Right lobe of liver (tissue), 6 donors: ENCODE measurements at regions not wholly inside any gene's neighbourhood (a gene's known extent, or its start where the extent isn't known, plus 50 kb on each side); places are given as distances from the start of the nearest gene placed in this dataset.
A peak's percentile ranks its signal among the peaks of the same experiment; 100 is the strongest.

ENCODE experiments used
- ATAC-seq, 4 donors: fragments of 200-7000 bp; cut with Tn5 transposase; one replicate each; pipeline ENCODE4 v1.9.1; 2020; ENCODE audit warnings: mild to moderate bottlenecking in 4 of 4, moderate library complexity in 4 of 4
- DNase-seq, 3 donors: peaks; one replicate each; pipeline ENCODE4 v3.0.0-alpha.2; 2020
- H3K27ac ChIP-seq, 3 donors: fragments of 200-600 bp; one replicate each; pipeline ENCODE4 v1.8.0; 2022
- H3K27me3 ChIP-seq, 2 donors: fragments of 200-600 bp; one replicate each; pipeline ENCODE4 v1.8.0; 2022
- H3K36me3 ChIP-seq, 4 donors: fragments of 200-600 bp; sonication (generic) in 1 of 4; one replicate each; pipeline versions ENCODE4 v1.5.1 to v1.8.0; 2017 to 2022; ENCODE audit warnings: control low read depth in 1 of 4
- H3K4me1 ChIP-seq, 4 donors: fragments of 200-600 bp; sonication (generic) in 1 of 4; one replicate each; pipeline versions ENCODE4 v1.5.1 to v1.8.0; 2017 to 2022; ENCODE audit warnings: control low read depth in 1 of 4
- H3K4me3 ChIP-seq, 3 donors: fragments of 200-600 bp; one replicate each; pipeline ENCODE4 v1.8.0; 2022
- H3K9me3 ChIP-seq, 4 donors: fragments of 200-600 bp; sonication (generic) in 1 of 4; one replicate each; pipeline versions ENCODE4 v1.5.1 to v1.8.0; 2017 to 2022; ENCODE audit warnings: control low read depth in 1 of 4
- POLR2A ChIP-seq: fragments of 450-650 bp; IDR thresholded peaks from one replicate; pipeline ENCODE4 v1.6.1; 2017; ENCODE audit warnings: antibody characterized with exemption, mild to moderate bottlenecking
- whole genome bisulfite sequencing: methylation state at CpG from one replicate; pipeline ENCODE4 v1.1.6; 2018; ENCODE audit warnings: low coverage, low lambda C conversion rate; ENCODE audit not compliant: insufficient coverage; ENCODE audit errors: missing lambda C conversion rate; 5-methylcytosine and 5-hydroxymethylcytosine counted together
- intact Hi-C, 2 donors: fragments of 100-400 bp; cut with DNase I; formaldehyde crosslinking; loops; one replicate each; pipeline versions ENCODE4 v1.11.2 to v1.14.1; 2022
- TF ChIP-seq, protein P1 (sequence below), 4 donors: fragments of 200-600 bp in 3 of 4; fragments of 450-650 bp in 1 of 4; IDR thresholded peaks; one replicate each; pipeline versions ENCODE4 v1.5.1 to v1.8.0; 2016 to 2022; ENCODE audit warnings: antibody characterized with exemption in 4 of 4, mild to moderate bottlenecking in 2 of 4
- donor health status: DM: no; HTN: yes; CAD: no.
- donor health status: DM: no; HTN: no; CAD: no.
- donor health status: DM: no; HTN: no; CAD: no.
- donor health status: DM: no; HTN: yes; CAD: no.
- donor health status: DM: no; HTN: yes; CAD: no.

DNA sequence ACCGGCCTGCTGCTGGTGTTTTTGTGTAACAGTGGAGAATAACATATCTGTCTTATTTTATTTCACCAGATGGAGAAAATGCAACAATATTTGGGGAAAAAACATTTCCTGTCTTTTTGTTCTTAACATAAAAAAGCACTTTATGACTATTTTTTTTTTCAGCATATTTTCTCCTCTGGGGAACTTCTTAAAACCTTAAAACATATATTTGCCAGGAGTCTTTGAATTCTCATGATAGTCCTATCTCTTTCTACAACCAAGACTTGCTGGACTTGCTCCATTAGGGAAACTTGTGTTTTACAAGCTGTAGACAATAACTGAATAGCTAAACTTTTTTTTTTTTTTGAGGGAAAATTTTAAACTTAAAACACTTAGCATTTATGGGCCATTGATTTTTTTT, 98.6 kb upstream of the PRDM1 start:
- Histone ChIP-seq H3K36me3 (no peaks in the 10 kb centered on the region), H3K27ac (no peak overlapping the region), H3K4me3 (no peak overlapping the region), H3K9me3 (no peaks in the 10 kb centered on the region), H3K4me1 (no peaks in the 10 kb centered on the region), H3K27me3 (peaks cover 0 to 4% of the 10 kb centered on the region in 2 donors)
- no peak for ATAC-seq
- intact Hi-C loops = no loop called here
- TF ChIP-seq, protein P1, sequence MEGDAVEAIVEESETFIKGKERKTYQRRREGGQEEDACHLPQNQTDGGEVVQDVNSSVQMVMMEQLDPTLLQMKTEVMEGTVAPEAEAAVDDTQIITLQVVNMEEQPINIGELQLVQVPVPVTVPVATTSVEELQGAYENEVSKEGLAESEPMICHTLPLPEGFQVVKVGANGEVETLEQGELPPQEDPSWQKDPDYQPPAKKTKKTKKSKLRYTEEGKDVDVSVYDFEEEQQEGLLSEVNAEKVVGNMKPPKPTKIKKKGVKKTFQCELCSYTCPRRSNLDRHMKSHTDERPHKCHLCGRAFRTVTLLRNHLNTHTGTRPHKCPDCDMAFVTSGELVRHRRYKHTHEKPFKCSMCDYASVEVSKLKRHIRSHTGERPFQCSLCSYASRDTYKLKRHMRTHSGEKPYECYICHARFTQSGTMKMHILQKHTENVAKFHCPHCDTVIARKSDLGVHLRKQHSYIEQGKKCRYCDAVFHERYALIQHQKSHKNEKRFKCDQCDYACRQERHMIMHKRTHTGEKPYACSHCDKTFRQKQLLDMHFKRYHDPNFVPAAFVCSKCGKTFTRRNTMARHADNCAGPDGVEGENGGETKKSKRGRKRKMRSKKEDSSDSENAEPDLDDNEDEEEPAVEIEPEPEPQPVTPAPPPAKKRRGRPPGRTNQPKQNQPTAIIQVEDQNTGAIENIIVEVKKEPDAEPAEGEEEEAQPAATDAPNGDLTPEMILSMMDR (IDR thresholded peaks at IDR 0.05) = no peak
- TF ChIP-seq POLR2A = no peak
- WGBS = 73% methylated on average over 1 of the region's 1 CpG
- DNase-seq = no peak

DNA sequence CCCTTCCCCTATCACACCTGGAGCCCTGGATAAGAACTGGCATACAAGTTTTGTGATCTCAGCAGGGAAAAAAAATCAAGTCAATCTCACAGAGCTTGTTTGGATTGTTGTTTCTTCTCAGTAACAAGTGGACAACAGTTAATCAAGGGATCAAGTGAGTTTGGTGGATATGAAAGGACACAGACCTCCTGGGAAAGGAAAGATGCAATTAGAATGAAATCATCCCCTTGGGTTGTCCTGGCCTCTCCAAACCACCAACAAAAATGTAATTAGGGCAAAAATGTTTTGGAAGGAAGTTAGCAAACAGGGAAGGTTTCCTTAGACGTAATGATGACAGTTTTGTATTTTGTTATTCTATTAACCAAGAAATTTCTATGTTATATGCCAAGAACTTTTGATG, 99.1 kb upstream of the PRDM1 start:
- Histone ChIP-seq H3K27ac (no peak overlapping the region), H3K27me3 (peaks cover 0 to 6% of the 10 kb centered on the region in 2 donors), H3K9me3 (no peaks in the 10 kb centered on the region), H3K4me1 (no peaks in the 10 kb centered on the region), H3K4me3 (no peak overlapping the region), H3K36me3 (no peaks in the 10 kb centered on the region)
- ATAC-seq = no peak
- intact Hi-C loops = no loop called here
- no peak for DNase-seq
- WGBS = 73% methylated on average over 1 of the region's 1 CpG
- TF ChIP-seq POLR2A = no peak
- TF ChIP-seq, protein P1 (IDR thresholded peaks at IDR 0.05) = no peak

DNA sequence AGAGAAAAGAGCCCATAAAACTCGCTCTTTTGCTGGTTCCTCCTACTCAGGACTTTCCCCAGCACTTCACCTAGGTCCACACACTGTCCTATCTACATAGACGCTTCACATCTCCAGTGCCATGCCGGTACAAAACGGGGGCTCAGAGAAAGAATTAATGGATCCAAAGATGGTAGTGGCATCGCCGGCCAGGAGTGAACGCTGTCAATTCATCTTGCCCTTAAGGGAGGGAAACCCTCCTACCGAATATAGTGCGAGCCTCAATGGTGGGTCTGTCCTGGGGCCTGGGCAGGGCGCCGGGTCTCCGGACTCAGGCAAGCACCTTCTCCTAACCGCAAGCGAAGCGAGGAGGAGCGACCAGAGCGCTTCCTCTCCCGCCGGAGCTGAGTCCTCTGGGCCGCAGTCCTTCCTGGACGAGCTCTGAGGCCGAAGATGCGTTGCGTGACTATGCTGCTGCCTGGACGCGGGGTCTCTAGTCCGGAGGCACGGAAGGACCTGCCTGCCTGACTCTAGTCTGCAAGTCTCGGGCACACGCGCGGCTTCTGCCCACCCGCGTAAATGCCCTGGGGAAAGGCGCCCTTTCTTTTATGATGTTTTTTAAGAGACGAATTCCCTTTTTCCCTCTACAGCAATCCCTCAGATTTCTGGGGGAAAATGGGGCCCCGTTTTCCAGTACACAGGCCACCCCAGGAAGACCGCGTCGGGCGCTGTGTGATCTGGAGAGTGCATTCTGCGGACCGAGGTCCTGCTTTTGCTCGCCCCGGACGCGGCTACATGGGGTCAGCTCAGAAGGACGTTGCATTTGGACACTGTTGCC, 100.1 kb upstream of the PRDM1 start:
- DNase-seq = peak in 2 of 3 donors; percentile 37 to 64
- intact Hi-C loops = no loop called here
- H3K4me3 ChIP-seq = no peak overlapping the region
- H3K4me1 ChIP-seq = peaks cover 0 to 5% (median 0%) of the 10 kb centered on the region in 4 donors
- H3K27ac ChIP-seq = no peak overlapping the region
- ATAC-seq = peak; percentile 46 to 59 (median 53)
- peaks cover 5 to 16% of the 10 kb centered on the region in 2 donors for H3K27me3 ChIP-seq
- WGBS = 13% methylated on average over 24 of the region's 48 CpGs
- TF ChIP-seq, protein P1 (IDR thresholded peaks at IDR 0.05) = no peak
- TF ChIP-seq POLR2A = no peak
- no peaks in the 10 kb centered on the region for H3K36me3 ChIP-seq
- H3K9me3 ChIP-seq = no peaks in the 10 kb centered on the region

DNA sequence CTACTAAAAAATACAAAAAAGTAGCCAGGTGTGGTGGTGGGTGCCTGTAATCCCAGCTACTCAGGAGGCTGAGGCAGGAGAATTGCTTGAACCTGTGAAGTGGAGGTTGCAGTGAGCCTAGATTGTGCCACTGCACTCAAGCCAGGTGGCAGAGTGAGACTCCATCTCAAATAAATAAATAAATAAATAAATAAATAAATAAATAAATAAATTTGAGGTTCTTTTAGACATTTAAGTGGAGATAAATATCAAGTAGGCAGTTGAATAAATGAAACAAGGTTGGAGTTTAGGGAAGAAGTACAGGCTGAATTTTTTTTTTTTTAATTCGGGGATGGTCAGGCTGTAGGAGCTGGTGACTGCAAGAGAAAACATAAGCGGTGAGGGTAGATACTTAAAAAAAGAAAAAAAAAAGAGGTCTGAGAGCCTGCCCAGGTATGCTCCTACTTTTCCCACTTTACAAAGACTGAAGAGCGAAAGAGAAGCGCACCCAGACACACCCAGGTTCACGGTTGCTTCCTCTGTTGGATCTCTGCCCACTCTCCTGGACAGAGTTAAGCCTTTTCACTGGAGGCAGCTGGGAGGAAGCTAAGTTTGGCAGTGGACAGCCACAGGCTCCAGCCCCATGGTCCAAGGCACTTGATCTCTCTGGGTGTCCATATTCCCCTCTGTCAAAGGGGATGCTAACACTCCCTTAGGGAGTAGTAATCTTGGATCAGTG, 100.9 kb upstream of the PRDM1 start:
- H3K27me3 ChIP-seq = peaks cover 7 to 19% of the 10 kb centered on the region in 2 donors
- 33% methylated on average over 2 of the region's 5 CpGs for WGBS
- no peak overlapping the region for H3K27ac ChIP-seq
- H3K36me3 ChIP-seq = no peaks in the 10 kb centered on the region
- DNase-seq (no peak), ATAC-seq (peak in 3 of 4 donors; percentile 19 to 36 (median 32))
- intact Hi-C loops = no loop called here
- H3K4me3 ChIP-seq = no peak overlapping the region
- no peaks in the 10 kb centered on the region for H3K9me3 ChIP-seq
- TF ChIP-seq POLR2A = no peak
- TF ChIP-seq, protein P1 (IDR thresholded peaks at IDR 0.05) = no peak
- H3K4me1 ChIP-seq = peaks cover 0 to 6% (median 0%) of the 10 kb centered on the region in 4 donors
